HepG2 (cell line): ENCODE measurements at regions not wholly inside any gene's neighbourhood (a gene's known extent, or its start where the extent isn't known, plus 50 kb on each side); places are given as distances from the start of the nearest gene placed in this dataset.

Source experiments
- ATAC-seq: fragments of 200-7000 bp; cut with Tn5 transposase; 3 replicates; pipeline ENCODE4 v1.9.1; 2020; ENCODE audit warnings: mild to moderate bottlenecking, moderate library complexity
- BruUV-seq: library from RNA; stranded (reverse); fragments of 400-500 nt; replicated peaks from 2 replicates; lab custom pipeline; 2021; lab: Mats Ljungman, UMichigan
- CTCF ChIA-PET: fragments of 300-600 bp; formaldehyde crosslinking; extraction: SDS; loops from one replicate; lab custom pipeline; 2021; ENCODE audit warnings: low total read pairs, inconsistent platforms, low intra/inter-chr PET ratio; lab: Yijun Ruan, JAX
- POLR2A ChIA-PET: fragments of 350-600 bp; sonication (Branson Sonifier 250); formaldehyde crosslinking; loops from one replicate; lab custom pipeline; 2020; ENCODE audit warnings: antibody characterized with exemption, inconsistent platforms; lab: Yijun Ruan, JAX
- DNase-seq: peaks from one replicate; pipeline ENCODE4 v3.0.0-alpha.2; 2015; ENCODE audit warnings: low spot score
- FAIRE-seq: peaks from 3 replicates; lab custom pipeline; 2011; peaks lifted over from hg19 to GRCh38; lab: Jason Lieb, UNC
- H2AFZ ChIP-seq: one replicate; pipeline ENCODE4 v1.6.1; 2011; ENCODE audit warnings: low read length, inconsistent platforms
- H3K27ac ChIP-seq: fragments of 300-600 bp; 3 replicates; pipeline ENCODE4 v1.8.0; 2011; ENCODE audit warnings: mixed run types, mild to moderate bottlenecking, mixed read lengths, low read length, inconsistent platforms; ENCODE audit not compliant: insufficient read depth; ENCODE audit errors: extremely low read length
- H3K27me3 ChIP-seq, 2 experiments: fragments of 200-600 bp in 1 of 2; 2 replicates in 1 of 2; 3 replicates in 1 of 2; pipeline versions ENCODE4 v1.6.0 to v1.8.0; 2011; ENCODE audit warnings: low read length in 2 of 2, mild to moderate bottlenecking in 2 of 2, moderate library complexity in 2 of 2, inconsistent platforms in 1 of 2; ENCODE audit not compliant: insufficient read depth in 2 of 2, control insufficient read depth in 1 of 2
- H3K36me3 ChIP-seq, 2 experiments: fragments of 200-600 bp in 1 of 2; replicated peaks in 1 of 2; 2 replicates in 1 of 2; 3 replicates in 1 of 2; pipeline versions ENCODE4 v1.5.1 to v1.8.0; 2011; ENCODE audit warnings: low read length in 2 of 2, inconsistent platforms in 1 of 2; ENCODE audit not compliant: insufficient read depth in 2 of 2, control insufficient read depth in 1 of 2
- H3K4me1 ChIP-seq: 2 replicates; pipeline ENCODE4 v1.5.1; 2012; ENCODE audit warnings: low read length, inconsistent platforms; ENCODE audit not compliant: insufficient read depth
- H3K4me2 ChIP-seq: 2 replicates; pipeline ENCODE4 v1.6.0; 2011; ENCODE audit warnings: low read depth, low read length, inconsistent platforms
- H3K4me3 ChIP-seq, 3 experiments: fragments of 200-600 bp in 1 of 3; sonication (generic), shearing (Covaris generic) in 1 of 3; replicated peaks in 1 of 3; 2 replicates each; pipeline ENCODE4 v1.5.1; 2011 to 2016; ENCODE audit warnings: low read length in 3 of 3, inconsistent platforms in 2 of 3, low read depth in 2 of 3, mild to moderate bottlenecking in 2 of 3, control low read depth in 1 of 3, mixed read lengths in 1 of 3; ENCODE audit not compliant: insufficient read depth in 1 of 3
- H3K79me2 ChIP-seq: one replicate; pipeline ENCODE4 v1.6.1; 2011; ENCODE audit warnings: low read length, inconsistent platforms; ENCODE audit not compliant: insufficient read depth
- H3K9ac ChIP-seq: 2 replicates; pipeline ENCODE4 v1.6.0; 2011; ENCODE audit warnings: mild to moderate bottlenecking, low read depth, low read length, inconsistent platforms; ENCODE audit not compliant: insufficient read depth
- H3K9me3 ChIP-seq: 2 replicates; pipeline ENCODE4 v1.5.1; 2012; ENCODE audit warnings: mild to moderate bottlenecking, low read length
- H4K20me1 ChIP-seq: 2 replicates; pipeline ENCODE4 v1.6.0; 2011; ENCODE audit warnings: inconsistent platforms, mild to moderate bottlenecking, low read length, moderate library complexity; ENCODE audit not compliant: insufficient read depth
- CAMTA2 ChIP-seq: sonication (generic); formaldehyde crosslinking; IDR thresholded peaks from 2 replicates; pipeline ENCODE4 v1.4.0; 2020; ENCODE audit warnings: mild to moderate bottlenecking, missing genetic modification reagents, borderline replicate concordance
- KAT7 ChIP-seq: IDR thresholded peaks from 2 replicates; pipeline ENCODE4 v1.6.1; 2018; ENCODE audit warnings: borderline replicate concordance, missing compliant biosample characterization
- POGZ ChIP-seq: sonication (generic); formaldehyde crosslinking; IDR thresholded peaks from 2 replicates; pipeline ENCODE4 v1.4.0; 2020; ENCODE audit warnings: mild to moderate bottlenecking, missing genetic modification reagents
- ZBTB21 ChIP-seq: sonication (generic); formaldehyde crosslinking; IDR thresholded peaks from 2 replicates; pipeline ENCODE4 v1.4.0; 2020; ENCODE audit warnings: missing genetic modification reagents
- ZFP41 ChIP-seq: sonication (generic); formaldehyde crosslinking; IDR thresholded peaks from 2 replicates; pipeline ENCODE4 v1.4.0; 2020; ENCODE audit warnings: mild to moderate bottlenecking, missing genetic modification reagents, borderline replicate concordance
- ZNF180 ChIP-seq: sonication (generic); formaldehyde crosslinking; IDR thresholded peaks from 2 replicates; pipeline ENCODE4 v1.4.0; 2020; ENCODE audit warnings: low read depth, missing genetic modification reagents, borderline replicate concordance
- ZNF337 ChIP-seq: sonication (generic); formaldehyde crosslinking; IDR thresholded peaks from 2 replicates; pipeline ENCODE4 v1.5.1; 2020; ENCODE audit warnings: missing genetic modification reagents, low read depth, mild to moderate bottlenecking, borderline replicate concordance
- ZNF430 ChIP-seq: sonication (generic); formaldehyde crosslinking; IDR thresholded peaks from 2 replicates; pipeline ENCODE4 v1.9.0; 2021; ENCODE audit warnings: mild to moderate bottlenecking, missing genetic modification reagents
- ZNF496 ChIP-seq: sonication (generic); formaldehyde crosslinking; IDR thresholded peaks from 2 replicates; pipeline ENCODE4 v1.8.1; 2023; ENCODE audit warnings: mild to moderate bottlenecking, moderate library complexity, missing genetic modification reagents; ENCODE audit not compliant: insufficient replicate concordance
- ZNF850 ChIP-seq: sonication (generic); formaldehyde crosslinking; conservative IDR thresholded peaks from 2 replicates; pipeline ENCODE4 v1.9.0; 2021; ENCODE audit warnings: mild to moderate bottlenecking, missing genetic modification reagents
- ZSCAN25 ChIP-seq: sonication (generic); formaldehyde crosslinking; IDR thresholded peaks from 2 replicates; pipeline ENCODE4 v1.8.0; 2022; ENCODE audit warnings: mild to moderate bottlenecking, missing genetic modification reagents
- whole genome bisulfite sequencing: methylation state at CpG from one replicate; pipeline ENCODE4 v1.1.6; 2017; ENCODE audit warnings: low lambda C conversion rate; 5-methylcytosine and 5-hydroxymethylcytosine counted together
- in situ Hi-C: cut with HindIII; loops from 2 replicates; pipeline ENCODE4 v1.10.0; 2017; ENCODE audit warnings: low pct_unique_long_range_greater_than_20kb; ENCODE audit not compliant: extremely low pct_ligation_motif_present
- intact Hi-C: fragments of 100-400 bp; cut with micrococcal nuclease; formaldehyde crosslinking; loops from one replicate; pipeline ENCODE4 v1.10.0; 2022; ENCODE audit not compliant: unreplicated experiment
- TF ChIP-seq, protein P1 (sequence below), 2 experiments: sonication (generic) in 1 of 2; formaldehyde crosslinking in 1 of 2; IDR thresholded peaks; 2 replicates each; pipeline versions ENCODE4 v1.4.0 to v1.6.1; 2018 to 2020; ENCODE audit warnings: missing genetic modification reagents in 2 of 2, borderline replicate concordance in 1 of 2, low read depth in 1 of 2, mild to moderate bottlenecking in 1 of 2, missing biosample characterization in 1 of 2
- TF ChIP-seq, protein P2 (sequence below): sonication (generic); formaldehyde crosslinking; IDR thresholded peaks from 2 replicates; pipeline ENCODE4 v1.5.1; 2020; ENCODE audit warnings: missing genetic modification reagents, mild to moderate bottlenecking, borderline replicate concordance

DNA sequence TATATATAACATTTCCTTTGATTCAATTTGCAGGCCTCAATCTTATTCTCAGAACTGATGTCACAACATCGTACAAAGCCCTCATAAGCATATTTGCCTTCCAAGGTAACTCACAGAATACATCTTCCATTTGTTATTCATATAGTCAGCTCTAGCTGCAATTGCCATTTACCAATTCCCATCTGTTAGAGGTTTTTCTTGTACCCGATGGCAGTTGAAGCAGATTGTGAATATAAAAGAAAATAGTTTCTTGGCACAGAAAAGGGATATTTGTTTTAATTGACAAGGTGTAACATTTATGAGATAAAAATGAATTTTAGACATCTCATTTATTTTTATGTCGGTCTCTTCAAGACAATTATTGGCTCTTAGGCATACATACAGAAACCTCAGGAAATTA, 311.3 kb downstream of the TRIML1 start:
- FAIRE-seq (no peak), DNase-seq (no peak), ATAC-seq (no peak)
- 78% methylated on average over 3 of the region's 3 CpGs for WGBS
- ChIA-PET POLR2A (no interaction called here), CTCF (no interaction called here)
- no peak overlapping the region for H2AFZ ChIP-seq
- H3K36me3 ChIP-seq = no peaks in the 10 kb centered on the region
- no peak overlapping the region for H3K9ac ChIP-seq
- in situ Hi-C loops (no loop called here), intact Hi-C loops (no loop called here)
- H4K20me1 ChIP-seq = no peaks in the 10 kb centered on the region
- H3K4me3 ChIP-seq = no peak overlapping the region
- TF ChIP-seq ZSCAN25 (CRISPR knock-in tag) (no peak), ZBTB21 (no peak), CAMTA2 (CRISPR knock-in tag) (no peak), ZNF496 (no peak), ZNF180 (CRISPR knock-in tag) (no peak), POGZ (no peak), ZFP41 (CRISPR knock-in tag) (no peak), ZNF850 (CRISPR knock-in tag) (no peak), KAT7 (CRISPR knock-in tag) (no peak), ZNF337 (no peak), ZNF430 (CRISPR knock-in tag) (no peak)
- TF ChIP-seq, protein P1, sequence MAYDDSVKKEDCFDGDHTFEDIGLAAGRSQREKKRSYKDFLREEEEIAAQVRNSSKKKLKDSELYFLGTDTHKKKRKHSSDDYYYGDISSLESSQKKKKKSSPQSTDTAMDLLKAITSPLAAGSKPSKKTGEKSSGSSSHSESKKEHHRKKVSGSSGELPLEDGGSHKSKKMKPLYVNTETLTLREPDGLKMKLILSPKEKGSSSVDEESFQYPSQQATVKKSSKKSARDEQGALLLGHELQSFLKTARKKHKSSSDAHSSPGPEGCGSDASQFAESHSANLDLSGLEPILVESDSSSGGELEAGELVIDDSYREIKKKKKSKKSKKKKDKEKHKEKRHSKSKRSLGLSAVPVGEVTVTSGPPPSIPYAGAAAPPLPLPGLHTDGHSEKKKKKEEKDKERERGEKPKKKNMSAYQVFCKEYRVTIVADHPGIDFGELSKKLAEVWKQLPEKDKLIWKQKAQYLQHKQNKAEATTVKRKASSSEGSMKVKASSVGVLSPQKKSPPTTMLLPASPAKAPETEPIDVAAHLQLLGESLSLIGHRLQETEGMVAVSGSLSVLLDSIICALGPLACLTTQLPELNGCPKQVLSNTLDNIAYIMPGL (CRISPR knock-in tag; IDR thresholded peaks at IDR 0.05; ENCODE audit: borderline replicate concordance in 1 of 2, low read depth in 1 of 2) = no peak
- TF ChIP-seq, protein P2, sequence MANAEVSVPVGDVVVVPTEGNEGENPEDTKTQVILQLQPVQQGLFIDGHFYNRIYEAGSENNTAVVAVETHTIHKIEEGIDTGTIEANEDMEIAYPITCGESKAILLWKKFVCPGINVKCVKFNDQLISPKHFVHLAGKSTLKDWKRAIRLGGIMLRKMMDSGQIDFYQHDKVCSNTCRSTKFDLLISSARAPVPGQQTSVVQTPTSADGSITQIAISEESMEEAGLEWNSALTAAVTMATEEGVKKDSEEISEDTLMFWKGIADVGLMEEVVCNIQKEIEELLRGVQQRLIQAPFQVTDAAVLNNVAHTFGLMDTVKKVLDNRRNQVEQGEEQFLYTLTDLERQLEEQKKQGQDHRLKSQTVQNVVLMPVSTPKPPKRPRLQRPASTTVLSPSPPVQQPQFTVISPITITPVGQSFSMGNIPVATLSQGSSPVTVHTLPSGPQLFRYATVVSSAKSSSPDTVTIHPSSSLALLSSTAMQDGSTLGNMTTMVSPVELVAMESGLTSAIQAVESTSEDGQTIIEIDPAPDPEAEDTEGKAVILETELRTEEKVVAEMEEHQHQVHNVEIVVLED (CRISPR knock-in tag) = no peak
- H3K4me1 ChIP-seq = 0 out of 2 replicates have a peak, but pooled peaks cover 6% of the 10 kb centered on the region
- H3K79me2 ChIP-seq = no peaks in the 10 kb centered on the region
- H3K27me3 ChIP-seq = no peaks in the 10 kb centered on the region
- H3K9me3 ChIP-seq = no peaks in the 10 kb centered on the region
- no TSS peak for BruUV-seq
- no peak overlapping the region for H3K27ac ChIP-seq
- no peak overlapping the region for H3K4me2 ChIP-seq
